Peyer's patch (tissue), 4 donors: ENCODE measurements at regions not wholly inside any gene's neighbourhood (a gene's known extent, or its start where the extent isn't known, plus 50 kb on each side); places are given as distances from the start of the nearest gene placed in this dataset.

ENCODE experiments used
- DNase-seq, 3 donors: peaks; one replicate each; pipeline ENCODE4 v3.0.0-alpha.2; 2017 to 2019
- H3K27ac ChIP-seq, 4 donors: fragments of 200-600 bp; sonication (generic); one replicate each; pipeline ENCODE4 v1.5.1; 2016 to 2019
- H3K27me3 ChIP-seq, 2 donors: fragments of 200-600 bp; sonication (generic); one replicate each; pipeline ENCODE4 v1.5.1; 2019
- H3K36me3 ChIP-seq, 3 donors: fragments of 200-600 bp; sonication (generic); one replicate each; pipeline ENCODE4 v1.5.1; 2016 to 2019
- H3K4me1 ChIP-seq, 4 donors: fragments of 200-600 bp; sonication (generic); one replicate each; pipeline ENCODE4 v1.5.1; 2016 to 2019
- H3K4me3 ChIP-seq, 4 donors: fragments of 200-600 bp; sonication (generic); 1 replicate in 3 of 4; 2 replicates in 1 of 4; pipeline ENCODE4 v1.5.1; 2016 to 2019; ENCODE audit warnings: mild to moderate bottlenecking in 1 of 4
- H3K9me3 ChIP-seq, 4 donors: fragments of 200-600 bp; sonication (generic); one replicate each; pipeline ENCODE4 v1.5.1; 2016 to 2019; ENCODE audit warnings: mild to moderate bottlenecking in 1 of 4
- CTCF ChIP-seq, 6 experiments: fragments of 450-650 bp in 4 of 6; fragments of 200-600 bp in 2 of 6; sonication (generic) in 1 of 6; IDR thresholded peaks; one replicate each; pipeline ENCODE4 v1.5.1; 2017 to 2019; ENCODE audit warnings: antibody characterized with exemption in 6 of 6, mild to moderate bottlenecking in 3 of 6, moderate library complexity in 1 of 6
- POLR2A ChIP-seq, 2 donors: fragments of 450-650 bp; IDR thresholded peaks; one replicate each; pipeline ENCODE4 v1.5.1; 2017; ENCODE audit warnings: antibody characterized with exemption in 2 of 2, mild to moderate bottlenecking in 2 of 2, moderate library complexity in 2 of 2

GRCh38 chr5:174489215-174489614 is 235.2 kb upstream of the MSX2 start:
- no peak overlapping the region for H3K27ac ChIP-seq
- H3K27me3 ChIP-seq: no peaks in the 10 kb centered on the region
- TF ChIP-seq POLR2A (IDR thresholded peaks at IDR 0.05) (no peak), CTCF (IDR thresholded peaks at IDR 0.05) (no peak)
- H3K4me3 ChIP-seq: no peak overlapping the region
- no peaks in the 10 kb centered on the region for H3K4me1 ChIP-seq
- H3K9me3 ChIP-seq: no peaks in the 10 kb centered on the region
- no peaks in the 10 kb centered on the region for H3K36me3 ChIP-seq
- no peak for DNase-seq

- Histone ChIP-seq H3K9me3 (no peaks in the 10 kb centered on the region), H3K36me3 (no peaks in the 10 kb centered on the region), H3K4me1 (no peaks in the 10 kb centered on the region), H3K27ac (no peak overlapping the region), H3K4me3 (no peak overlapping the region), H3K27me3 (no peaks in the 10 kb centered on the region)
- no peak for TF ChIP-seq CTCF (IDR thresholded peaks at IDR 0.05)
- no peak for TF ChIP-seq POLR2A (IDR thresholded peaks at IDR 0.05)
- DNase-seq: no peak
Measured at GRCh38 chr5:174489920-174490597, 234.3 kb upstream of the MSX2 start.

- no peaks in the 10 kb centered on the region for H3K36me3 ChIP-seq
- no peak overlapping the region for H3K27ac ChIP-seq
- TF ChIP-seq POLR2A (IDR thresholded peaks at IDR 0.05) (no peak), CTCF (IDR thresholded peaks at IDR 0.05) (no peak)
- no peaks in the 10 kb centered on the region for H3K4me1 ChIP-seq
- no peak overlapping the region for H3K4me3 ChIP-seq
- no peaks in the 10 kb centered on the region for H3K9me3 ChIP-seq
- no peaks in the 10 kb centered on the region for H3K27me3 ChIP-seq
- no peak for DNase-seq
Measured at GRCh38 chr5:174490728-174491127, 233.7 kb upstream of the MSX2 start.

- Histone ChIP-seq H3K4me3 (no peak overlapping the region), H3K27ac (no peak overlapping the region), H3K4me1 (no peaks in the 10 kb centered on the region), H3K36me3 (no peaks in the 10 kb centered on the region), H3K27me3 (no peaks in the 10 kb centered on the region), H3K9me3 (no peaks in the 10 kb centered on the region)
- DNase-seq: no peak
- no peak for TF ChIP-seq CTCF (IDR thresholded peaks at IDR 0.05)
- TF ChIP-seq POLR2A (IDR thresholded peaks at IDR 0.05): no peak
Measured at GRCh38 chr5:174491265-174491664, 233.1 kb upstream of the MSX2 start.

GRCh38 chr5:174491761-174492350 is 232.5 kb upstream of the MSX2 start:
- TF ChIP-seq CTCF (IDR thresholded peaks at IDR 0.05) (no peak), POLR2A (IDR thresholded peaks at IDR 0.05) (no peak)
- Histone ChIP-seq H3K4me1 (no peaks in the 10 kb centered on the region), H3K9me3 (no peaks in the 10 kb centered on the region), H3K27ac (no peak overlapping the region), H3K36me3 (no peaks in the 10 kb centered on the region), H3K4me3 (no peak overlapping the region), H3K27me3 (no peaks in the 10 kb centered on the region)
- no peak for DNase-seq
